ENCODE measurements at regions not wholly inside any gene's neighbourhood (a gene's known extent, or its start where the extent isn't known, plus 50 kb on each side); places are given as distances from the start of the nearest gene placed in this dataset.

- TF ChIP-seq EZH2 (IDR thresholded peaks at IDR 0.05; ENCODE audit: borderline replicate concordance, low read depth, low read length, poor library complexity, severe bottlenecking) (no peak), CTCF (conservative IDR thresholded peaks at IDR 0.05; ENCODE audit: low read depth, low read length) (no peak)
- H3K4me3 ChIP-seq (ENCODE audit: low read depth, low read length, poor library complexity, severe bottlenecking): no peak overlapping the region
- H3K9me3 ChIP-seq (ENCODE audit: low read depth, low read length, poor library complexity, severe bottlenecking): no peaks in the 10 kb centered on the region
- POLR2A ChIA-PET (ENCODE audit: low non-redundant PET): no interaction called here
- no TSS peak for BruUV-seq (replicated peaks)
- no peaks in the 10 kb centered on the region for H3K27me3 ChIP-seq (replicated peaks; ENCODE audit: insufficient read depth, low read depth, low read length, poor library complexity)
- H3K36me3 ChIP-seq (ENCODE audit: insufficient read depth, low read length, poor library complexity, severe bottlenecking): no peaks in the 10 kb centered on the region
- CTCF ChIA-PET: no interaction called here
- intact Hi-C loops (cut with micrococcal nuclease; ENCODE audit: unreplicated experiment): no loop called here
- H3K4me1 ChIP-seq (ENCODE audit: insufficient read depth, low read length, poor library complexity, severe bottlenecking): no peaks in the 10 kb centered on the region
- H3K27ac ChIP-seq (ENCODE audit: low read depth, low read length, poor library complexity, severe bottlenecking): no peak overlapping the region
- DNase-seq (ENCODE audit: low spot score): no peak
Measured at GRCh38 chr4:178812866-178813265, 1370.6 kb upstream of the AGA start.

DNA sequence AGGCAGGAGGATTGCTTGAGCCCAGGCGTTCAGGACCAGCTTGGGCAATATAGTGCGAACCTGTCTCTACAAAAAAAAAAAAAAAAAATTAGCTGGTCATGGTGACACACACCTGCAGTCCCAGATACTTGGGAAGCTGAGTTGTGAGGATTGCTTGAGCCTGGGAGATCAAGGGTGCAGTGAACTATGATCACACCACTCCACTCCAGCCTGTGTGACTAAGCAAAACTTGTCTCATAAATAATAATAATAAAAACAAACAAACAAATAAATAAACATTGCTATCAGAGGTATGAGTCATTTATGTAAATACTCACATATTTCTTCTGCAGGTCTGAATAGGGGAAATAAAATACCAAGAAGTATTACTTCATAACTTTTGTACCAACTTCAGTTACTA, 1372.7 kb upstream of the AGA start:
- ChIA-PET POLR2A (ENCODE audit: low non-redundant PET) (no interaction called here), CTCF (no interaction called here)
- H3K9me3 ChIP-seq (ENCODE audit: low read depth, low read length, poor library complexity, severe bottlenecking): no peaks in the 10 kb centered on the region
- intact Hi-C loops (cut with micrococcal nuclease; ENCODE audit: unreplicated experiment): no loop called here
- BruUV-seq (replicated peaks): no TSS peak
- no peaks in the 10 kb centered on the region for H3K36me3 ChIP-seq (ENCODE audit: insufficient read depth, low read length, poor library complexity, severe bottlenecking)
- no peaks in the 10 kb centered on the region for H3K27me3 ChIP-seq (replicated peaks; ENCODE audit: insufficient read depth, low read depth, low read length, poor library complexity)
- TF ChIP-seq CTCF (conservative IDR thresholded peaks at IDR 0.05; ENCODE audit: low read depth, low read length): no peak
- TF ChIP-seq EZH2 (IDR thresholded peaks at IDR 0.05; ENCODE audit: borderline replicate concordance, low read depth, low read length, poor library complexity, severe bottlenecking): no peak
- no peak for DNase-seq (ENCODE audit: low spot score)
- H3K4me3 ChIP-seq (ENCODE audit: low read depth, low read length, poor library complexity, severe bottlenecking): no peak overlapping the region
- no peak overlapping the region for H3K27ac ChIP-seq (ENCODE audit: low read depth, low read length, poor library complexity, severe bottlenecking)
- no peaks in the 10 kb centered on the region for H3K4me1 ChIP-seq (ENCODE audit: insufficient read depth, low read length, poor library complexity, severe bottlenecking)

GRCh38 chr4:178823673-178824295, 1381.5 kb upstream of the AGA start:
- DNase-seq (ENCODE audit: low spot score): peak; percentile 51
- H3K36me3 ChIP-seq (ENCODE audit: insufficient read depth, low read length, poor library complexity, severe bottlenecking): no peaks in the 10 kb centered on the region
- intact Hi-C loops (cut with micrococcal nuclease; ENCODE audit: unreplicated experiment): no loop called here
- TF ChIP-seq EZH2 (IDR thresholded peaks at IDR 0.05; ENCODE audit: borderline replicate concordance, low read depth, low read length, poor library complexity, severe bottlenecking): no peak
- no peak for TF ChIP-seq CTCF (conservative IDR thresholded peaks at IDR 0.05; ENCODE audit: low read depth, low read length)
- peak overlapping the region; percentile 1 for H3K27ac ChIP-seq (ENCODE audit: low read depth, low read length, poor library complexity, severe bottlenecking)
- no peaks in the 10 kb centered on the region for H3K27me3 ChIP-seq (replicated peaks; ENCODE audit: insufficient read depth, low read depth, low read length, poor library complexity)
- no peaks in the 10 kb centered on the region for H3K9me3 ChIP-seq (ENCODE audit: low read depth, low read length, poor library complexity, severe bottlenecking)
- H3K4me3 ChIP-seq (ENCODE audit: low read depth, low read length, poor library complexity, severe bottlenecking): no peak overlapping the region
- no peaks in the 10 kb centered on the region for H3K4me1 ChIP-seq (ENCODE audit: insufficient read depth, low read length, poor library complexity, severe bottlenecking)
- POLR2A ChIA-PET (ENCODE audit: low non-redundant PET): no interaction called here
- no TSS peak for BruUV-seq (replicated peaks)
- CTCF ChIA-PET: no interaction called here
